ENCODE measurements at regions not wholly inside any gene's neighbourhood (a gene's known extent, or its start where the extent isn't known, plus 50 kb on each side); places are given as distances from the start of the nearest gene placed in this dataset.

- Histone ChIP-seq H4K20me1 (ENCODE audit: control insufficient read depth, insufficient read depth) (no peaks in the 10 kb centered on the region), H3K4me2 (ENCODE audit: control insufficient read depth, insufficient read depth) (no peak overlapping the region), H3K27me3 (replicated peaks in 1 of 2; ENCODE audit: control insufficient read depth in 2 of 2, insufficient read depth in 2 of 2, low read length in 1 of 2) (peaks cover 0 to 3% of the 10 kb centered on the region in 2 experiments; a peak in 2 of 4 replicates), H3K36me3 (ENCODE audit: control insufficient read depth in 2 of 2, insufficient read depth in 2 of 2, low read length in 1 of 2) (no peaks in the 10 kb centered on the region), H3K4me1 (ENCODE audit: control insufficient read depth, insufficient read depth, low read length) (peaks cover 3% of the 10 kb centered on the region), H3K27ac (ENCODE audit: control insufficient read depth, insufficient read depth) (no peak overlapping the region), H3K9me3 (replicated peaks; ENCODE audit: control insufficient read depth, insufficient read depth, low read length) (no peaks in the 10 kb centered on the region), H2AFZ (ENCODE audit: control insufficient read depth, low read depth, low read length) (no peak overlapping the region), H3K9ac (ENCODE audit: control insufficient read depth, insufficient read depth, low read length) (no peak overlapping the region), H3K4me3 (no peak overlapping the region), H3K79me2 (ENCODE audit: control insufficient read depth, insufficient read depth, low read length) (no peaks in the 10 kb centered on the region)
- ChIA-PET CTCF (interaction anchor here (0.6 kb wide), 1 partner anchor 11 kb away, joined by 4 read pairs; no protein-coding TSS in a partner anchor), POLR2A (no interaction called here), SMC1A (ENCODE audit: uncharacterized antibody, unreplicated experiment) (no interaction called here), RAD21 (ENCODE audit: unreplicated experiment) (no interaction called here)
- no TSS peak for BruUV-seq (replicated peaks)
- 31% methylated on average over 6 of the region's 6 CpGs for WGBS (ENCODE audit: insufficient coverage, insufficient replicate concordance, low lambda C conversion rate, missing lambda C conversion rate)
- FAIRE-seq (no peak), DNase-seq (ENCODE audit: low read depth, low spot score) (no peak), ATAC-seq (no peak)
- TF ChIP-seq YY1 (IDR thresholded peaks at IDR 0.05; ENCODE audit: low read depth, low read length) (no peak), BACH1 (IDR thresholded peaks at IDR 0.05; ENCODE audit: borderline replicate concordance) (no peak), NFXL1 (IDR thresholded peaks at IDR 0.05; ENCODE audit: borderline replicate concordance) (no peak), BMI1 (IDR thresholded peaks at IDR 0.05; ENCODE audit: borderline replicate concordance) (no peak), BCL11A (IDR thresholded peaks at IDR 0.05; ENCODE audit: low read depth, low read length) (no peak), BHLHE40 (IDR thresholded peaks at IDR 0.05; ENCODE audit: borderline replicate concordance in 1 of 2, low read depth in 2 of 2, low read length in 1 of 2) (no peak), SUZ12 (IDR thresholded peaks at IDR 0.05; ENCODE audit: unreplicated experiment) (no peak), SUPT20H (IDR thresholded peaks at IDR 0.05; ENCODE audit: borderline replicate concordance, control insufficient read depth, low read depth, low read length) (no peak), HDGF (IDR thresholded peaks at IDR 0.05) (no peak), FOXM1 (IDR thresholded peaks at IDR 0.05; ENCODE audit: low read depth, low read length) (no peak), PKNOX1 (IDR thresholded peaks at IDR 0.05) (no peak), POU2F2 (IDR thresholded peaks at IDR 0.05; ENCODE audit: borderline replicate concordance, low read depth, low read length) (no peak), RELA (IDR thresholded peaks at IDR 0.05; ENCODE audit: borderline replicate concordance, partially characterized antibody) (no peak), SREBF2 (IDR thresholded peaks at IDR 0.05; ENCODE audit: low read length) (no peak)
- TF ChIP-seq, protein P1, sequence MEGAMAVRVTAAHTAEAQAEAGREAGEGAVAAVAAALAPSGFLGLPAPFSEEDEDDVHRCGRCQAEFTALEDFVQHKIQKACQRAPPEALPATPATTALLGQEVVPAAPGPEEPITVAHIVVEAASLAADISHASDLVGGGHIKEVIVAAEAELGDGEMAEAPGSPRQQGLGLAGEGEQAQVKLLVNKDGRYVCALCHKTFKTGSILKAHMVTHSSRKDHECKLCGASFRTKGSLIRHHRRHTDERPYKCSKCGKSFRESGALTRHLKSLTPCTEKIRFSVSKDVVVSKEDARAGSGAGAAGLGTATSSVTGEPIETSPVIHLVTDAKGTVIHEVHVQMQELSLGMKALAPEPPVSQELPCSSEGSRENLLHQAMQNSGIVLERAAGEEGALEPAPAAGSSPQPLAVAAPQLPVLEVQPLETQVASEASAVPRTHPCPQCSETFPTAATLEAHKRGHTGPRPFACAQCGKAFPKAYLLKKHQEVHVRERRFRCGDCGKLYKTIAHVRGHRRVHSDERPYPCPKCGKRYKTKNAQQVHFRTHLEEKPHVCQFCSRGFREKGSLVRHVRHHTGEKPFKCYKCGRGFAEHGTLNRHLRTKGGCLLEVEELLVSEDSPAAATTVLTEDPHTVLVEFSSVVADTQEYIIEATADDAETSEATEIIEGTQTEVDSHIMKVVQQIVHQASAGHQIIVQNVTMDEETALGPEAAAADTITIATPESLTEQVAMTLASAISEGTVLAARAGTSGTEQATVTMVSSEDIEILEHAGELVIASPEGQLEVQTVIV (IDR thresholded peaks at IDR 0.05; ENCODE audit: borderline replicate concordance, partially characterized antibody), result no peak
- in situ Hi-C loops (cut with MboI) (no loop called here), intact Hi-C loops (cut with micrococcal nuclease; ENCODE audit: unreplicated experiment) (no loop called here)
These were observed 130.1 kb upstream of the CCL2 start for GRCh38 chr17:34125010-34125409.

Data from GM12878 (cell line).